IMR-90 (cell line): ENCODE measurements at regions not wholly inside any gene's neighbourhood (a gene's known extent, or its start where the extent isn't known, plus 50 kb on each side); places are given as distances from the start of the nearest gene placed in this dataset.

Source experiments
- ATAC-seq: fragments of 200-7000 bp; cut with Tn5 transposase; 2 replicates; pipeline ENCODE4 v1.9.1; 2020; ENCODE audit warnings: low read depth, mild to moderate bottlenecking, moderate library complexity
- BruUV-seq: library from RNA; stranded (reverse); fragments of 400-500 nt; replicated peaks from 2 replicates; lab custom pipeline; 2021; lab: Mats Ljungman, UMichigan
- CTCF ChIA-PET: fragments of 300-600 bp; formaldehyde crosslinking; extraction: SDS; loops from one replicate; lab custom pipeline; 2021; ENCODE audit warnings: antibody characterized with exemption; lab: Yijun Ruan, JAX
- POLR2A ChIA-PET: fragments of 300-600 bp; sonication (Branson Sonifier 250); formaldehyde crosslinking; loops from one replicate; lab custom pipeline; 2022; ENCODE audit warnings: antibody characterized with exemption; ENCODE audit not compliant: unreplicated experiment; lab: Charles Lee
- DNase-seq: peaks from one replicate; pipeline ENCODE4 v3.0.0; 2013
- H2AFZ ChIP-seq: replicated peaks from 2 replicates; pipeline ENCODE3; 2013; ENCODE audit warnings: low read length, mild to moderate bottlenecking; ENCODE audit not compliant: poor library complexity
- H2AK5ac ChIP-seq: 2 replicates; pipeline ENCODE4 v1.6.1; 2013; ENCODE audit warnings: low read depth, low read length, inconsistent platforms
- H2AK9ac ChIP-seq: replicated peaks from 2 replicates; pipeline ENCODE3; 2013; ENCODE audit warnings: mild to moderate bottlenecking, low read depth, low read length, moderate library complexity; ENCODE audit not compliant: poor library complexity
- H2BK120ac ChIP-seq: 2 replicates; pipeline ENCODE4 v1.6.1; 2013; ENCODE audit warnings: low read depth, low read length, inconsistent platforms
- H2BK15ac ChIP-seq: 3 replicates; pipeline ENCODE4 v1.6.1; 2013; ENCODE audit warnings: low read depth, low read length, inconsistent platforms
- H2BK20ac ChIP-seq: 2 replicates; pipeline ENCODE4 v1.6.1; 2013; ENCODE audit warnings: low read depth, mild to moderate bottlenecking, inconsistent platforms, low read length, moderate library complexity
- H2BK5ac ChIP-seq: 2 replicates; pipeline ENCODE4 v1.6.1; 2013; ENCODE audit warnings: mild to moderate bottlenecking, low read depth, low read length, inconsistent platforms; ENCODE audit not compliant: poor library complexity, severe bottlenecking
- H3K14ac ChIP-seq: replicated peaks from 2 replicates; pipeline ENCODE4 v1.6.1; 2013; ENCODE audit warnings: low read depth, low read length, inconsistent platforms
- H3K18ac ChIP-seq: 2 replicates; pipeline ENCODE4 v1.6.1; 2013; ENCODE audit warnings: low read depth, low read length, control low read depth
- H3K23ac ChIP-seq: 2 replicates; pipeline ENCODE4 v1.6.1; 2013; ENCODE audit warnings: low read depth, low read length, inconsistent platforms
- H3K27ac ChIP-seq: 2 replicates; pipeline ENCODE4 v1.5.1; 2013; ENCODE audit warnings: mild to moderate bottlenecking, control low read depth, low read length; ENCODE audit not compliant: insufficient read depth
- H3K27me3 ChIP-seq: 2 replicates; pipeline ENCODE4 v1.6.1; 2013; ENCODE audit warnings: low read length; ENCODE audit not compliant: control insufficient read depth, insufficient read depth
- H3K36me3 ChIP-seq: 2 replicates; pipeline ENCODE4 v1.6.1; 2013; ENCODE audit warnings: low read length, mixed read lengths; ENCODE audit not compliant: control insufficient read depth, insufficient read depth
- H3K4ac ChIP-seq: 2 replicates; pipeline ENCODE4 v1.6.1; 2013; ENCODE audit warnings: low read depth, low read length, inconsistent platforms
- H3K4me1 ChIP-seq: 2 replicates; pipeline ENCODE4 v1.6.1; 2013; ENCODE audit warnings: low read length, mixed read lengths; ENCODE audit not compliant: control insufficient read depth, insufficient read depth
- H3K4me2 ChIP-seq: 2 replicates; pipeline ENCODE4 v1.6.1; 2013; ENCODE audit warnings: low read depth, mild to moderate bottlenecking, control low read depth, low read length, moderate library complexity
- H3K4me3 ChIP-seq: 2 replicates; pipeline ENCODE4 v1.5.1; 2013; ENCODE audit warnings: low read depth, mild to moderate bottlenecking, control low read depth, low read length, moderate library complexity; ENCODE audit not compliant: insufficient read depth
- H3K56ac ChIP-seq: 2 replicates; pipeline ENCODE4 v1.6.1; 2013; ENCODE audit warnings: low read length, inconsistent platforms; ENCODE audit not compliant: insufficient read depth; ENCODE audit errors: extremely low read depth
- H3K79me1 ChIP-seq, 2 experiments: 2 replicates each; pipeline ENCODE4 v1.6.1; 2013; ENCODE audit warnings: low read length in 2 of 2, inconsistent platforms in 1 of 2, low read depth in 1 of 2
- H3K9ac ChIP-seq: 2 replicates; pipeline ENCODE4 v1.6.1; 2013; ENCODE audit warnings: low read depth, low read length, control low read depth
- H3K9me1 ChIP-seq: 2 replicates; pipeline ENCODE4 v1.6.1; 2013; ENCODE audit warnings: low read length, inconsistent platforms; ENCODE audit not compliant: insufficient read depth
- H3K9me3 ChIP-seq: 2 replicates; pipeline ENCODE4 v1.6.1; 2013; ENCODE audit warnings: low read length; ENCODE audit not compliant: control insufficient read depth, insufficient read depth
- H4K20me1 ChIP-seq: 2 replicates; pipeline ENCODE4 v1.6.1; 2013; ENCODE audit warnings: low read length, inconsistent platforms; ENCODE audit not compliant: insufficient read depth
- H4K5ac ChIP-seq: 2 replicates; pipeline ENCODE4 v1.6.1; 2013; ENCODE audit warnings: mild to moderate bottlenecking, low read depth, low read length, control low read depth
- H4K8ac ChIP-seq, 2 experiments: 2 replicates each; pipeline ENCODE4 v1.6.1; 2013; ENCODE audit warnings: low read depth in 2 of 2, low read length in 2 of 2, control low read depth in 1 of 2, inconsistent platforms in 1 of 2
- H4K91ac ChIP-seq: 2 replicates; pipeline ENCODE4 v1.6.1; 2013; ENCODE audit warnings: low read depth, low read length, inconsistent platforms; ENCODE audit not compliant: insufficient read depth
- CEBPB ChIP-seq: IDR thresholded peaks from 2 replicates; pipeline ENCODE4 v1.6.1; 2012; ENCODE audit warnings: low read depth, low read length, improper control_type of control experiment
- MAZ ChIP-seq: IDR thresholded peaks from 2 replicates; pipeline ENCODE4 v1.6.1; 2012; ENCODE audit warnings: low read depth, mild to moderate bottlenecking, low read length, improper control_type of control experiment, moderate library complexity, borderline replicate concordance
- USF2 ChIP-seq: fragments of 150-350 bp; IDR thresholded peaks from 2 replicates; pipeline ENCODE4 v1.6.1; 2017; ENCODE audit warnings: mild to moderate bottlenecking, antibody characterized with exemption, low read length, low read depth
- WGBS, 2 experiments: methylation state at CpG; one replicate each; pipeline versions ENCODE4 v1.1.5 to v1.1.7; 2013; ENCODE audit warnings: missing lambda C conversion rate in 2 of 2; ENCODE audit not compliant: insufficient read length in 1 of 2; ENCODE audit errors: extremely low coverage in 2 of 2; 5-methylcytosine and 5-hydroxymethylcytosine counted together
- dilution Hi-C: fragments of 300-500 bp; cut with HindIII; formaldehyde crosslinking; loops from one replicate; pipeline ENCODE4 v1.14.3; 2018; ENCODE audit warnings: low sequenced_read_pairs; ENCODE audit not compliant: unreplicated experiment
- in situ Hi-C: fragments of 300-500 bp; cut with MboI; formaldehyde crosslinking; loops from 3 replicates; pipeline ENCODE4 v1.14.3; 2019; ENCODE audit warnings: low sequenced_read_pairs, inconsistent platforms, mixed read lengths
- intact Hi-C: fragments of 100-400 bp; cut with micrococcal nuclease; formaldehyde crosslinking; loops from 2 replicates; pipeline ENCODE4 v1.10.0; 2022

- Histone ChIP-seq H3K4me3 (no peak overlapping the region), H3K9me1 (0 out of 2 replicates have a peak, but pooled peaks cover 4% of the 10 kb centered on the region), H3K4me2 (no peak overlapping the region), H3K18ac (no peak overlapping the region), H2BK20ac (no peak overlapping the region), H2BK15ac (no peak overlapping the region), H2BK5ac (no peak overlapping the region), H3K23ac (no peak overlapping the region), H4K5ac (no peak overlapping the region), H2AK5ac (no peak overlapping the region), H3K14ac (no peak overlapping the region), H2AK9ac (no peak overlapping the region), H3K9me3 (no peaks in the 10 kb centered on the region), H3K27ac (no peak overlapping the region), H3K27me3 (no peaks in the 10 kb centered on the region), H3K9ac (no peak overlapping the region), H4K8ac (no peak overlapping the region), H3K56ac (no peak overlapping the region), H2AFZ (no peak overlapping the region), H3K4ac (no peak overlapping the region), H4K20me1 (no peaks in the 10 kb centered on the region), H3K36me3 (no peaks in the 10 kb centered on the region), H3K79me1 (no peaks in the 10 kb centered on the region), H3K4me1 (no peaks in the 10 kb centered on the region), H2BK120ac (no peak overlapping the region), H4K91ac (no peak overlapping the region)
- dilution Hi-C loops = no loop called here
- intact Hi-C loops = no loop called here
- DNase-seq (no peak), ATAC-seq (no peak)
- TF ChIP-seq MAZ (no peak), CEBPB (no peak), USF2 (no peak)
- CTCF ChIA-PET = no interaction called here
- WGBS, 2 experiments = no CpG with 5 or more reads among the region's 5 CpGs
- POLR2A ChIA-PET = interaction anchor here (0.6 kb wide), 1 partner anchor 106 kb away, joined by 3 read pairs; no protein-coding TSS in a partner anchor
- no TSS peak for BruUV-seq
- in situ Hi-C loops = no loop called here
Observed at GRCh38 chr12:28802706-28803438, 346.2 kb upstream of the FAR2 start.
